Inflammatory macrophage treated with lipopolysaccharide for 1 hour (primary cell): ENCODE measurements at regions not wholly inside any gene's neighbourhood (a gene's known extent, or its start where the extent isn't known, plus 50 kb on each side); places are given as distances from the start of the nearest gene placed in this dataset.

ENCODE experiments used
- DNase-seq, 2 donors: peaks; one replicate each; pipeline ENCODE4 v3.0.0-alpha.2; 2020 to 2022

DNA sequence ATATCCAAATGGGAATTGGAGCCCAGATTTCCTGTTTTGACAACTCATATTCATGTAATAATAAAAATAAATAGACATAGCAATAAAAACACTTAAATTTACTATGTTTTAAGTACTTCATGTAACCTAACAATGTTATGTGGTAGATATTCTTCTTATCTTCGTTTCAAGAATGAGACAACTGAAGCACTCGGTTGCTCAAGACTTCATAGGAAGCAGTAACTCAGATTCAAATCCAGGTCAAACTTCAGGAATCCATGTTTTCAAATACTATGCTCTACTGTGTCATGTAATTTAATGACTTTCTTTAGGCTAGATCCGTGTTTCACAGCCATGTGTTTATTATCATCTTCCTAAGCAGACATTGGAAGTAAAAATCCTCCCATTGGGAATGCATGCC is 492.2 kb downstream of the CNTN3 start:
- no peak for DNase-seq

- no peak for DNase-seq
Observed at GRCh38 chr3:74121761-74122160, 492.7 kb downstream of the CNTN3 start.

- no peak for DNase-seq
Observed at GRCh38 chr3:74119221-74119620, 494.5 kb upstream of the PDZRN3 start.

DNA sequence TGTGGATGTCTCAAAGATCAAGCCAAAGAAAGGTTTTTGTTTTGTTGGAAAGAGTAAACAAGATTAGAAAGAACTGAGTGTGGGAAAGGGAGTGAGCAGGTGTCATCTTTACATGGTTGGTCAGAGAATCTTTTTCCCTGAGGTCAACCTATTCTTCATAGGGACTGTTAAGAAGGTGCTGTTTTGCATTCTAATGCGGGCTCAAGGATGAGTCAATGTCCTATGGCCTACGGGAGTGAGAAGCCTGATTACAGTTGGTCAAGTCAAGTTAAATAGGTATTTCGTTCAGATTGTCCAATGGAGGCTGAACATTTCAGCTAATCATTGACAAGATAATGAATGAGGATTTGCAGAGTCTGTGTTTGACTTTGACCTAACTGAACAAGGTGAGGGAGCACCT is 491.2 kb upstream of the PDZRN3 start:
- no peak for DNase-seq

- DNase-seq = no peak
Observed at GRCh38 chr3:74107451-74107850, 482.7 kb upstream of the PDZRN3 start.

GRCh38 chr3:74106925-74107324 is 482.2 kb upstream of the PDZRN3 start:
- no peak for DNase-seq

- no peak for DNase-seq
Observed at GRCh38 chr3:74091204-74091603, 466.5 kb upstream of the PDZRN3 start.

GRCh38 chr3:74089814-74090213 is 465.1 kb upstream of the PDZRN3 start:
- DNase-seq = no peak

DNA sequence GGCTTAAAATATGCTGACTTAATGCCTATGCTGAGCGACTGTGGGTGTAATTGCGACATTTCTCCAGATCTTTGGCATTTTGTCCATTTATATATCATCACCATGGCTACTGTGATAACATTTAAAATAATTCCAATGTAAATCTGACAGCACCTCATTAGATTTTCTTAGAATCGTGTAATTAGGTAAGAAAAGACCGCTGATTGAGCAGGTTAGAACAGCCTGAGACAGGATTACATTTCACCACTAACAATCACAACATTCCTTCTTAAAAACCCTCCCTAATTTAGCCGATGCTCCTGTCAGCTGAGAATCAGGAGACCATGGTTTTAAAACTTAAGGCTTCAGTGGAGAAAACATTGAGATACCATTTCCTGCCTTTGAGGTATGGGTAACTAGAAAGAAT is 455.3 kb upstream of the PDZRN3 start:
- DNase-seq = no peak

DNA sequence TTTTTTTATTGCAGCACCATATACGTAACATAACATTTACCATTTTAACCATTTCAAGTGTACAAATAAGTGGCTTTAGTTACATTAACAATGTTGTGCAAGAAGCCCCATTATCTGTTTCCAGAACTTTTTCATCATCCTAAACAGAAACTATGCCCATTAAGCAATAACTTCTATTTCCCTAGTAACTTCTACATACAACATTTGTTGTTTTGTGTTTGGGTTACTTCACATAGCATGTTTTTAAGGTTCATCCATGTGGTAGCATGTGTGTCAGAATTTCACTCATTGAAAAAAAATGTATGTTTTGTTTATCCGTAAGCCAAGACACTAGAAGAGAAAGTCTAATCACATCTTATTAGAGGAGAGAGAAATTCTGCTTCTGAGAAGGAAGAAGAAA is 450.5 kb upstream of the PDZRN3 start:
- no peak for DNase-seq

DNA sequence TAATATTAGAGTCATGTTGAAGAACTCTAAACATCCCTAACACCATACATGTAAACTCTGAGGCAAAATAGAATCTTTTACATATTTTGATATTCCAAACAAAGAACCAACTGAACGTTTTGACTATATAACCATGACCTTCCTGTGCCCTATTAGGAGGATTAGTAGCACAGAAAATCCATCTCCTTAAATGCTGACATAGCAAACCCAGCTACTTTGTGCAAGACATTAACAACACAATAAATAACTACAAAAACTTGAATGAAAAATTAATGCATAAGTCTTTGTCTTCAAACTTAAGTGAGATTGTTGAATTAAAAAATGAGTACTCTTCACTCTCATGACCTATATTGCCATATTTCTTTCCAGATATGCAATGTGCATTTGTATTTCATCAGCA is 450.0 kb upstream of the PDZRN3 start:
- no peak for DNase-seq

DNA sequence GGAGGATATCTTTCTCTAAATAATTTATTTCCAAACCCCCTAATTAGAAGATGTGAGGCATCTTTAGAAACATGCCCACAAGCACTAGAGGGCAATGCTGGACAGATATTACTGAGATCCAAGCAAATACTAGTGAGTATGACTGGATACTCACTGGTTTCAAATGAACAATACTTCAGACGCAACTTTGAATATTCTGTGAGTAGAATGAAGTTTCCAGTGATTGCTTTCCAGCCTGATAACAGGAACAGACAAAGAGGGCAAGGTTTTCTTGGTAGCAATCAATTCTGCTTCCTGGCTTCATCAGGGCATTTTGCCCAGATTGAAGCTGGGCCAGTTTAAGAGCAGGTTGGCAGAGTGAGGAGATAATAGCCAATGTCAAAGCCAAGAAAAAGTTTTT is 442.6 kb upstream of the PDZRN3 start:
- DNase-seq = no peak

- DNase-seq = no peak
Observed at GRCh38 chr3:74066456-74066855, 441.7 kb upstream of the PDZRN3 start.

DNA sequence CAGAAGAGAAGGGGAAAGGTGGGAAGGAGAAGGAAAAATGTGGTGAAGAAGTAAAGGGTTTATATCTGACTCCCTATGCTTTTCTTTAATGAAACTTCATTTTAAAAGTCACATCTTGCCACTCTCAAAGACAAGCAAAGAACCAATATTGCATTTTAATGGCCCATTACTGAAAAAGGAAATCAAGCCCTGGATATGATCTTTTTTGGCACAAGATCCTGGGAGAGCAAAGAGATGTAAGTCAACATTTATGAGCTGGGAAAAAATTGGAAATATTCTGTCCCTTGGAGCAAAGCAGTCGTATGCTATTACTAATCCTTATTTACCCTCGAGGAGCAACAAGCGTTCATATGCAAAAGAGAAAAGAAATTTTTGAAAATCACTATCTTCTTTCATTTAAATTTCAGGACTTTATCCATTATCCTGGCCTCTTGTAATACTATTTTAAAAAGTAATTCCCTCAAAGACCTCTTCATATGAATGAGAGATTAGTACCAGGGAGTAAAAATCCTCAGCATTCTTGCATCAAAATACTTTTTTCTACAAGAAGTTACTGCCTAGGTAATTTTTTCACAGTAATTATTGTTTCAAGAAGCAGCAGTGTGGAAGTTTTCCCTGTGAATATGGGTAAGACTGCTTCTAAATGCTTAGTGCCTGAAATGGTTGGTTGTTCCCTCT is 435.3 kb upstream of the PDZRN3 start:
- no peak for DNase-seq

GRCh38 chr3:74059301-74059922 is 434.7 kb upstream of the PDZRN3 start:
- DNase-seq = no peak

DNA sequence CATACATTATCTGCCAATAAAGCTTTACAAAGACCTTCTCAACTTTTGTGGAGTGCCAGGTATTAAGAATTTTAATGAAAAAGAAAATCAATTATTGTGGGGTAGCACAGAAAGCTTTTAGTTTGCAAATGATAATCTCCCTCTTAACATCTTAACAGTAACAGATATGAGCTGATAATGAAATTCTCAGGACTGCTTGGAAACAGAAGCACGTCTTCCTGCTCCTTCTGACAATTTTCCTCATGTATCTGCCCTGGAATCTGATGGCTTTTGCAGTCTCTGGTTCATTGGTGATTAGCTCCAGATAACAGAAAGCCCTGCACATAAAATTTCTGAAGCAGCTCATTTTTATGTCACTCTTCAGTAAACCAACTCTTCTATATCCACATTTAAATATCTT is 432.4 kb upstream of the PDZRN3 start:
- no peak for DNase-seq

DNA sequence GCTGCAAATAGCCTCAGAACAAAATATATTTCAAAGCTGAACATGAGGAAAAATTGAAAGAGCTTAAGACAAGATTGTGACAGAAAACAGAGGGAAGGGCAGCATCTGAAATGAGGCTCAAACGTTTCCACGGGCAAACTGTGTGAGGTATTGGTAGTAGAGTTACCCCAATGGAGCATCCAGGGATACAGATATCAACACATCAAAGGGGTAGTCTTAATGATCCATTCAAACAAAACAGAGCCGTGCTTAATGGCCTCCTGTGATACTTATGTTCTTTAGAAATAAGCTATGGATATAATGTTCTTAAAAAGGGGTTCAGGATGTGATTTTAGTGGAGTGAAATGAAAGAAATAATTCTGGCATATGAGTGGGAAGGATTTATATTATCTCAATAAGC is 430.3 kb upstream of the PDZRN3 start:
- no peak for DNase-seq

- no peak for DNase-seq
Observed at GRCh38 chr3:74054566-74054965, 429.8 kb upstream of the PDZRN3 start.

DNA sequence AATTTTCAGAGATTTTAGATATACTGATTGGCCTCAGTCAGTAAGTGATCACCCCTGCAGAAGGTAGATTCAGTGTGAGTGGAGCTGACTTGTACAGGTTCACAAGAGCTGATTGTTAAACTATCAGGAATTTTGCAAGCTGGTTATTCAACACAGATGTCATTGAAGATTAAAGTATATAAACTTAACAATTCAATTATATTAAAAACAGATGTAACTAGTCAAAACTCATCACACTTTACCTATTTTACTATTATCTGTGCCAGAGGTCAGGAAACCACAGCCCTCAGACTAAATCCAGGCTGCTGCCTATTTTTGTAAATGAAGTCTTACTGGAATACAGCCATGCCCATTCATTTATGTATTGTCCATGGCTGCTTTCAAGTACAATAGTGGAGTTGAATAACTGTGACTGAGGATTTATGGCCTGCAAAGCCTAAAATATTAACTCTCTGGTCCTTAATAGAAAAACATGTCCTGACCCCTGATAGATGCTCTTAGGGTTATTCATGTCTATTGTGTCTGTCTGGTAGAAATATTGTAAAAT is 429.3 kb upstream of the PDZRN3 start:
- DNase-seq = no peak

GRCh38 chr3:74049444-74049843 is 424.7 kb upstream of the PDZRN3 start:
- DNase-seq = no peak

- no peak for DNase-seq
Observed at GRCh38 chr3:74048699-74049098, 424.0 kb upstream of the PDZRN3 start.

GRCh38 chr3:74045000-74045399 is 420.3 kb upstream of the PDZRN3 start:
- DNase-seq = no peak

DNA sequence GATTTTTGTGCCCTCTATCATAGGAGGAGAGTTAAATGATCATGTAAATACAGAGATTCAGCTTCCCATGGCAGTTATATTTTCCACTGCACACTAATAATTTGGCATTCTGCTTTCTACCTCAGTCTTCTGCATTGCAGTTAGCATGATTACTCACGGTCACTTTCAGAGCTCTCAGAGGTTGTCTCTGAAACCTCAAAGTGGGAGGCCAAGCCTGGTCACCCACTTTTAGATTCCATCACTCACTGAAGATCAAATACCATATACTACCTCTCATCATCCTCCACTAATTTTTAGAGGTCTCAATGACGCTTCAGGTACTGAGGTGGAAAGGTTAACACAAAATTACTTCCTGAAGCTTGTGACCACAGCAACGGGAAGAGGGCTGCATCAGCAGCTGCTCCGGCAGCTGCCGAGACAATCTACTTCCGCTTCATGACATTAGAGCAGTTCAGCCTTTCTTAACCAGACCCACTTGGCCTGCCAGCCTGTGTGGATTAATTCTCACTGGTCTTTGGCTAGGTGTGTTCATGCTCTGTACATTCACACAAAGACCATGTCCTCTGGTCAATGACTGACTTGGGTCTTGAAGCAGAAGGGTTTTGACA is 416.4 kb upstream of the PDZRN3 start:
- no peak for DNase-seq

- DNase-seq = no peak
Observed at GRCh38 chr3:74039105-74039504, 414.4 kb upstream of the PDZRN3 start.
